ENCODE measurements at regions not wholly inside any gene's neighbourhood (a gene's known extent, or its start where the extent isn't known, plus 50 kb on each side); places are given as distances from the start of the nearest gene placed in this dataset.

DNA sequence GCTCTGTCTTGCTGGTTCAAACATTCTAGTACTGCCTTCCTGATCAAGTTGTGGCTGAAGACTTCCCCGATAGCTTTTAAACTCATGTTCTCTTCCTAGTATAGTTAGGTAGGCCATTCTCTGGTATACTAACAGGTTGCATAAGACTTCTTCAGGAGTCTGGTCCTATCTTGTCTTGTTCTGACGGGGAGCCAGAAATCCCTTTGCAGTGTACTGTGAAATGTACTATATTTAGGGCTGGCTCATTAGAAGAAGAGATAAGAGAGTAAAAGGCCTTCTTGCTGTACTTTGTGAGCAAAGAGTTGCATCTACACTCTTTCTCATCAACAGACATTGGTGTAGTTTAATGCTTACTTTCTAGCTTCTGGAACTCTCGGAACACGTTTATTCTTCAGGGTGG lies 331.9 kb downstream of the NUP35 start:
- TF ChIP-seq EZH2 (IDR thresholded peaks at IDR 0.05): no peak
- TF ChIP-seq POLR2AphosphoS5 (IDR thresholded peaks at IDR 0.05; ENCODE audit: borderline replicate concordance, low read depth, low read length): no peak
